ENCODE measurements at regions not wholly inside any gene's neighbourhood (a gene's known extent, or its start where the extent isn't known, plus 50 kb on each side); places are given as distances from the start of the nearest gene placed in this dataset.

GRCh38 chr2:74083750-74084149 is 64.0 kb downstream of the BOLA3 start:
- BruUV-seq (replicated peaks) = no TSS peak
- ChIA-PET CTCF (no interaction called here), POLR2A (no interaction called here)
- FAIRE-seq (no peak), DNase-seq (ENCODE audit: low read depth, low spot score) (no peak)
- dilution Hi-C loops (cut with MboI; ENCODE audit: extremely low pct_ligation_motif_present, low sequenced_read_pairs) (no loop called here), intact Hi-C loops (cut with micrococcal nuclease) (no loop called here)
- Histone ChIP-seq H2AFZ (ENCODE audit: low read depth, low read length) (no peak overlapping the region), H3K27ac (ENCODE audit: insufficient read depth, low read depth, low read length) (no peak overlapping the region), H3K4me1 (ENCODE audit: control insufficient read depth, extremely low read depth, insufficient read depth, low read length) (no peaks in the 10 kb centered on the region), H3K9me3 (replicated peaks; ENCODE audit: control insufficient read depth, insufficient read depth, low read length) (no peaks in the 10 kb centered on the region), H3K4me2 (ENCODE audit: insufficient read depth, low read length) (no peak overlapping the region), H3K36me3 (ENCODE audit: control insufficient read depth in 2 of 2, extremely low read depth in 1 of 2, insufficient read depth in 2 of 2, low read length in 2 of 2) (peaks cover 0 to 11% of the 10 kb centered on the region in 2 experiments), H3K9me1 (replicated peaks; ENCODE audit: control insufficient read depth, extremely low read depth, insufficient read depth, low read length) (no peaks in the 10 kb centered on the region), H3K27me3 (ENCODE audit: control insufficient read depth in 2 of 2, insufficient read depth in 2 of 2, low read length in 2 of 2) (no peaks in the 10 kb centered on the region), H3K79me2 (ENCODE audit: control insufficient read depth, insufficient read depth, low read length) (no peaks in the 10 kb centered on the region), H3K9ac (replicated peaks; ENCODE audit: extremely low read depth, insufficient read depth, low read length) (no peak overlapping the region), H3K4me3 (replicated peaks in 1 of 3; ENCODE audit: insufficient read depth in 1 of 3, low read depth in 1 of 3, low read length in 3 of 3) (no peak overlapping the region), H4K20me1 (replicated peaks; ENCODE audit: control insufficient read depth, extremely low read depth, insufficient read depth, low read length) (no peaks in the 10 kb centered on the region)
- no peak for TF ChIP-seq EZH2 (IDR thresholded peaks at IDR 0.05; ENCODE audit: borderline replicate concordance, low read depth, low read length, severe bottlenecking)
- no peak for TF ChIP-seq POLR2AphosphoS5 (IDR thresholded peaks at IDR 0.05; ENCODE audit: insufficient read depth, low read depth, low read length)
- TF ChIP-seq CTCF (IDR thresholded peaks at IDR 0.05; ENCODE audit: extremely low read depth in 1 of 2, insufficient read depth in 1 of 2, low read depth in 1 of 2, low read length in 2 of 2) = no peak
- no peak for TF ChIP-seq JUN (IDR thresholded peaks at IDR 0.05; ENCODE audit: borderline replicate concordance, insufficient read depth, insufficient read length, low read depth)
- no peak for TF ChIP-seq FOS (IDR thresholded peaks at IDR 0.05; ENCODE audit: borderline replicate concordance, insufficient read depth, low read length)
- TF ChIP-seq GATA2 (IDR thresholded peaks at IDR 0.05; ENCODE audit: insufficient read depth, insufficient read length, low read depth, low read length) = no peak
